HG03039 (cell line): ENCODE measurements at regions not wholly inside any gene's neighbourhood (a gene's known extent, or its start where the extent isn't known, plus 50 kb on each side); places are given as distances from the start of the nearest gene placed in this dataset.

Source experiments
- ATAC-seq: cut with Tn5 transposase; IDR thresholded peaks from one replicate; pipeline ENCODE4 v1.9.1; 2021; ENCODE audit warnings: mild to moderate bottlenecking, moderate library complexity; ENCODE audit not compliant: unreplicated experiment

DNA sequence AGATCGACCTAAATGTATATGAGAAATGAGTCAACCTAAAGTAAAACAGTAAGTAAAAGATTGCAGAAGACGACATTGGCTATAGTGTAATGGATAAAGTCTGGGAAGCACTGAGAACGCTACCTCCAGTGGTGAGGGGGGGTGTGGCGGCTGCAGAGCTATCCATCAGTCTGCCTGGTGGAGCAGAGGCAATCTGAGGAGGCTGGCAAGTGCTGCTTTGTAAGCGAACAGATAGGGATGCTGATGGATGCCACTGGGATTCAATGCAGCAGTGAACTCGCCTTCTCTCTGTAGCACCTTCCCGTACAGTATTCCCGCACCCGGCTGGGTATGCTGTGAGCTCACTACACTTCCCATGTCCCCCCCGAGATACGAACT, 261.5 kb downstream of the NSG2 start:
- no peak for ATAC-seq

- no peak for ATAC-seq
These were observed 262.3 kb downstream of the NSG2 start for GRCh38 chr5:174307656-174308271.

GRCh38 chr5:174309131-174309795, 263.8 kb downstream of the NSG2 start:
- ATAC-seq: no peak

DNA sequence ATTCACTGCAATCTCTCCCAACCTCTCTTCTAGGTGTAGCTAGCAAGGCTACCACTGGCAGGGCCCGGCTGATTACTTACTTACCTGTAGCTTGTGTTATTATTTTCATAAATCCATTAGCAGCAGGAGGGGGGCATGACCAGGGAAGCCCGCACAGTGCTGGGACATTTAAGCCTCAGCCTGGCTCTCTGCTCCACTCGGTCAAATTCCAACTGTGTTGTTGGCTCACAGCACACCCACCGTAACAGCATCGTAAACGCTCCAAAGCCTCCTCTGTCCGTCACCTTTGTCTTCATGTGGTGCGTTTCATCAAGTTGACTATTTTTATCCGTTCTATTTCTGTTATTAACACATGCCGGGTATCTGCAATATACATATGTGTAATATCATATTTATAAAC, 264.7 kb downstream of the NSG2 start:
- no peak for ATAC-seq

DNA sequence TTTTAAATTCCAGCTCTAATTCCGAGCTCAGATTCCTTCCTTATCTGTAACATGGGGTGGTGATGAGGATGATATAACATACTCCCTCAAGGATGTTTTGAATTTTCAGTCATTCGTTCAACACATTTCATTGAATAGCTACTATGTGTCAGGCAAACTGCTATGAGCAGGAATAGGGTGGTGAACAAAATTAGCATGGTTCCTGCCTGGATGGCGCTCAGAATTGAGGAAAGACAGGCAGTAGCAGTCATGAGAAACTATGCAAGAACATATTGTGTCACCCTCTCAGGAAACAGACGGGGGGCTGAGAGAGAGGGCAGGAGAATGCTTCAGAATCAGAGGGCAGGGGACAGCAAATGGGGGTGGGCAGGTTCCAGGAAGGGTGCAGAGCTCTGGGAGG, 265.2 kb downstream of the NSG2 start:
- no peak for ATAC-seq

DNA sequence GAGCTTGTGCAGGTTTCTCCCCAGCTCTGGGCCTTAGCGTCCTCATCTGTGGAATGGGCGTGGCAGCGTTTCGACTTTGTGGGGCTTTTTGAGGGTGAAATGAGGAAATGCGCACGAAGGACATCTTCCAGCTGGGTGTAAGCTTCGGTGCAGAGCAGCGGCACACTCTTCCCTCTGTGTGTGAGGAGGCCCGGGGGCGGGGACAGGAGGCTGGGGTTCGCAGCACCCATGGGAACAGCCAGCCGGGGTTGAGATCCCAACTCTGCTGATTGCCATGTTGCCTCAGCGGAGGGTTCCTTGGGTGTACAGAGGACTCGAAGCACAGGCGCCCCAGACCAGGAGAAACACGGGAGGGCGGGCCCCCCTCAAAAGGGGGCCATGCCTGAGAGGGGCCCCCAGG, 265.6 kb downstream of the NSG2 start:
- ATAC-seq: no peak

DNA sequence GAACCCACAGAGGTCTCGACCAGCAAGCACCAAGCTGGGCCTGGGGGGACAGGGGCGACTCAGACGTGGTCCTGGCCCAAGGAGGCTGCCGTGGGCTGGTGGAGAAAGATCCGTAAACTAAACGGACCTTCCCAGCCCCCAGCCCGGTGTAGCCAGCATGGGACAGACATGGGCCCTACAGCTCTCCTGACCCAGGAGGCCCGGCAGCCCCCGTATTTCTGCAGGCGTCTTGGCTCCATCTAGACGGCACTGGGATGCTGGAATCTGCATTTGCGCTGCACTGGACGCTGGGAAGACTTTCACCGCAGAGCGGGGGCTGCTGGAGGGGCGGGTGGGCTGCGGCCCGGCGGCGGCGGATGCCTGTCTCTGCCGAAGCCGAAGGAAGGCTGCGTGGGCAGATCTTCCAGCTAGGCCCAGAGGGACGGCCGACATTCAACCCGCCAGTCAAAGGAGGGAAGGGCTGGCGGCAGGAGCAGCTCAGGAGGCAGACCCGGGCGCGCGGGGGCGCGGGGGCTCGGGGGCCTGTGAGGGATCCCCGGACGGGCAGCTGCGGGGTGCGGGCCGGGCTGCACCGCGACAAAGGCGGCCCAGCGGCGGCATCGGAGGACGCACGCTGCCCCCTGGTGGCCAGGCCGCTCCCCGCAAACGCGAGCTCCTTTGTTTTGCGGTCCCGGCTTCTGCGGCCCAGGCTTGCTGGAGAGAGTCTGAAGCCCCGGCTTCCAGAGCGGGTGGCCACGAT, 266.2 kb downstream of the NSG2 start:
- ATAC-seq: no peak

GRCh38 chr5:174312270-174312617, 266.7 kb downstream of the NSG2 start:
- ATAC-seq: no peak

DNA sequence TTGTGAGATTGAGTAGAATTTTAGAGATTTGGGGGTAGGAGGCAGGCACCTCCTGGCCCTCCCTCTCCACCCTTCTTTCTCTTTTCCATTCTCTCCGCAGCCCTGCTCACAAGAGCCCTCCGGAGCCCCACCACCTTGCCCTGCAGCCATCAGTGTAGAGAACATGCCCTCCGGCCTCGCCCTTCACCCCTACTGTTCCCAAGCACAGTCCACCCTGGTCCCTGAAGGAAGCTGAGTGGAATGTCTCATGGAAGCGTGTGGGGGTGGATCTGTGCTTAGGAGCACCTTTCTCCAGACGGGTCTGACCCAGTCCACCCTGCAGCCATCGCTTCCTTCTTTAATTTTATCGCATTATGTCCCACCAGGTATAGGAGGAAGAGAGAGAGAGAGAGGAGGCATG, 267.1 kb downstream of the NSG2 start:
- no peak for ATAC-seq

GRCh38 chr5:174313615-174314014, 268.1 kb downstream of the NSG2 start:
- ATAC-seq: no peak

- no peak for ATAC-seq
These were observed 268.8 kb downstream of the NSG2 start for GRCh38 chr5:174314261-174314660.

DNA sequence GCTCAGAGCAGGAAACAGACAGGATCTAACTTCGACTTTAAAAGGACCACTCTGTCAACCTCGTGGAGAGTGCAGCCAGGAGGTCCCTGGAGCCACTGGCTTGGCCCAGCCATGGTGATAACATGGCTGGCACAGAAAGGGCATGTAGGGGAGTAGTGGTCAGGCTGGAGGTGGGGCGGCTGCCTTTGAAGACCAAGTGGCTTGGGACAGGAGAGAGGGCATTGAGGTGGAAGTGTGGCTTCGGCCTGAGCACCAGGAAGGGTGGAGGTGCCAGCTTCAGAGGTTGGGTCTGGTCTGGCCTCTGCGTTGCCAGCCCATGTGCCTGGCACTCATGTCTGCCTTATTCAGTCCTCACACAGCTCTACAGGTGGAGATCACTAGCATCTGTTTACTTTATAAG, 270.0 kb downstream of the NSG2 start:
- no peak for ATAC-seq

DNA sequence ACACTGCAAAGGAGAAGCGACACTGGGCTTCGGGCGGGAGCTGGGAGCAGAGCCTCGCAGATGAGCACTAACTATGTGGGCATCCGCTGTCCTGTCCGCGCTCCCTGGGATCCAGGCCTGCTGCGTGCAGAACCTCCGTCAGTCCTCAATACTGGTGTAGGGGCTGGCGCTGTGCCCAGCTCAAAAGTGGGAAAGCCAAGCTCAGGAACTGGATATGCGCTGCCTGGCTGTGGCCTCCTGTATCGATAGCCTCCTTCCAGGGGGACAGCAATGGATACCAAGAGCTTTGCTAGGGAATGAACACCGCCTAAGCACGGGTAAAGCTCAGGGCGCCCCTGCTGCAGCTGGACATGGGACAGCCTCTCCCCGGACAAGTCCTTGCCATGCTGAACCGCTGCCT, 270.4 kb downstream of the NSG2 start:
- no peak for ATAC-seq

DNA sequence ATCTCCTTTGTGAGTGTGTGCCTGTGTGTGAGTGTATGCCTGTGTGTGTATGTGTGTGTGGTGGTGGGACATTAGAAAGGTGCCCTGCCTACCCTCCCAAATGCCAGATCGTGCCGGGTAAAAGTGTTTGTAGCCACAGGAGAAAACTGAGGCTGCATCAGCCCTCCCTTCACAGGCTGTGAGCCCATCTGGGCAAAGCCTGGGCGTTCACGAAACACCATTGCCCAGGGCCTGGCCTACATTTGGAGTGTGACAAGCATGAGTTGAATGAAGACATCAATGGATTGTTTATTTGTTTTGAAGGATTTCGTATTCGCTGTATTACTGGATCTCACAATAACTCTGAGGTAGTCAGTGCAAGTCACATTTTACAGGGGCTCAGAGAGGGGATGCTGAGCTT, 270.8 kb downstream of the NSG2 start:
- no peak for ATAC-seq

GRCh38 chr5:174317256-174317894, 271.9 kb downstream of the NSG2 start:
- ATAC-seq: no peak

- ATAC-seq: no peak
These were observed 273.1 kb downstream of the NSG2 start for GRCh38 chr5:174318578-174318977.

GRCh38 chr5:174319551-174319950, 274.0 kb downstream of the NSG2 start:
- no peak for ATAC-seq

GRCh38 chr5:174320051-174320450, 274.5 kb downstream of the NSG2 start:
- ATAC-seq: no peak

- peak; percentile 50 for ATAC-seq
These were observed 278.4 kb downstream of the NSG2 start for GRCh38 chr5:174323878-174324281.

GRCh38 chr5:174324680-174325079, 279.2 kb downstream of the NSG2 start:
- no peak for ATAC-seq

DNA sequence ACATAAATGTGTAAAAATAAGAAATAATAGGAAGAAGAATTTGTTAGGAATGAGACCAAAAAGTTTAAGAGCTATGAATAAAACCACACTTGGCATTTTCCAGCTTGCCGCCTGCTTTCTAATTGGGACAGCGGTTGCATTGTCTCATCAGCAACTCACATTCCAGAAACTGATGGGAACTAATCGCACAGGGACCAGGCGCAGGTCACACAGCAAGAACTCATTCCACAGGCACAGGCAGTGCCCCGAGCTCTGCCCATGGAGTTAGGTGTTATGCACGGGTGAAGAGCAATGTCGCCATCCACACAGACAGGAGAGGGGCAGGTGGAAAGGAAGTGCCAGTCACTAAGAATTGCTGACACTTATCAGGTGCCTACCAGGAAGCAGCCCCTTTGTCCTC, 279.9 kb downstream of the NSG2 start:
- ATAC-seq: no peak

GRCh38 chr5:174325961-174326360, 280.5 kb downstream of the NSG2 start:
- no peak for ATAC-seq
